Right lobe of liver (tissue), 4 donors: ENCODE measurements at regions not wholly inside any gene's neighbourhood (a gene's known extent, or its start where the extent isn't known, plus 50 kb on each side); places are given as distances from the start of the nearest gene placed in this dataset.

Experiments
- CTCF ChIP-seq, 4 donors: fragments of 200-600 bp in 3 of 4; fragments of 450-650 bp in 1 of 4; IDR thresholded peaks; one replicate each; pipeline versions ENCODE4 v1.5.1 to v1.8.0; 2016 to 2022; ENCODE audit warnings: antibody characterized with exemption in 4 of 4, mild to moderate bottlenecking in 2 of 4
- POLR2A ChIP-seq: fragments of 450-650 bp; IDR thresholded peaks from one replicate; pipeline ENCODE4 v1.6.1; 2017; ENCODE audit warnings: antibody characterized with exemption, mild to moderate bottlenecking
- donor health status: DM: no; HTN: no; CAD: no.
- donor health status: DM: no; HTN: no; CAD: no.
- donor health status: DM: no; HTN: yes; CAD: no.

- TF ChIP-seq CTCF (IDR thresholded peaks at IDR 0.05) (no peak), POLR2A (no peak)
Measured at GRCh38 chr10:76732306-76732705, 905.3 kb downstream of the KCNMA1 start.
